GM12892 (cell line): ENCODE measurements at regions not wholly inside any gene's neighbourhood (a gene's known extent, or its start where the extent isn't known, plus 50 kb on each side); places are given as distances from the start of the nearest gene placed in this dataset.

ENCODE experiments used
- POLR2A ChIP-seq: IDR thresholded peaks from 2 replicates; pipeline ENCODE4 v1.6.1; 2011; ENCODE audit warnings: low read depth, low read length, control low read depth
- POLR2AphosphoS5 ChIP-seq: IDR thresholded peaks from 2 replicates; pipeline ENCODE4 v1.6.1; 2011; ENCODE audit warnings: low read depth, low read length, control low read depth
- TAF1 ChIP-seq: IDR thresholded peaks from 2 replicates; pipeline ENCODE4 v1.6.1; 2011; ENCODE audit warnings: low read depth, mild to moderate bottlenecking, control low read depth, low read length, borderline replicate concordance

- no peak for TF ChIP-seq TAF1
- TF ChIP-seq POLR2AphosphoS5 = no peak
- no peak for TF ChIP-seq POLR2A
Observed at GRCh38 chr15:61342390-61342789, 113.3 kb upstream of the RORA start.
